NCI-H1048 (cell line): ENCODE measurements at regions not wholly inside any gene's neighbourhood (a gene's known extent, or its start where the extent isn't known, plus 50 kb on each side); places are given as distances from the start of the nearest gene placed in this dataset.

Experiments used
- DNase-seq: peaks from one replicate; lab custom pipeline; 2025; lab: John Stamatoyannopoulos, UW

GRCh38 chr12:92032101-92032500 is 113.5 kb downstream of the BTG1 start:
- no peak for DNase-seq

- DNase-seq = no peak
These were observed 115.0 kb downstream of the BTG1 start for GRCh38 chr12:92030618-92031017.

GRCh38 chr12:92029902-92030586 is 115.6 kb downstream of the BTG1 start:
- no peak for DNase-seq

GRCh38 chr12:92029136-92029535 is 116.5 kb downstream of the BTG1 start:
- DNase-seq = no peak

GRCh38 chr12:92028441-92028709 is 117.3 kb downstream of the BTG1 start:
- no peak for DNase-seq

- DNase-seq = peak; percentile 27
These were observed 117.8 kb downstream of the BTG1 start for GRCh38 chr12:92027701-92028440.

GRCh38 chr12:92027243-92027642 is 118.4 kb downstream of the BTG1 start:
- DNase-seq = no peak

GRCh38 chr12:92025462-92026207 is 120.0 kb downstream of the BTG1 start:
- no peak for DNase-seq

- no peak for DNase-seq
These were observed 123.6 kb downstream of the BTG1 start for GRCh38 chr12:92022093-92022492.

GRCh38 chr12:92021666-92022035 is 124.0 kb downstream of the BTG1 start:
- no peak for DNase-seq

- no peak for DNase-seq
These were observed 124.5 kb downstream of the BTG1 start for GRCh38 chr12:92020983-92021665.

GRCh38 chr12:92019491-92020277 is 126.0 kb downstream of the BTG1 start:
- no peak for DNase-seq

GRCh38 chr12:92012691-92013090 is 133.0 kb downstream of the BTG1 start:
- DNase-seq = no peak

GRCh38 chr12:92010853-92011701 is 134.6 kb downstream of the BTG1 start:
- DNase-seq = no peak

GRCh38 chr12:92010368-92010767 is 135.3 kb downstream of the BTG1 start:
- no peak for DNase-seq

- DNase-seq = no peak
These were observed 137.3 kb downstream of the BTG1 start for GRCh38 chr12:92008345-92008744.

- DNase-seq = no peak
These were observed 137.9 kb downstream of the BTG1 start for GRCh38 chr12:92007787-92008186.

- DNase-seq = no peak
These were observed 141.9 kb downstream of the BTG1 start for GRCh38 chr12:92003701-92004100.

- DNase-seq = no peak
These were observed 142.8 kb downstream of the BTG1 start for GRCh38 chr12:92002673-92003382.

GRCh38 chr12:92002195-92002649 is 143.4 kb downstream of the BTG1 start:
- no peak for DNase-seq
